IPS DF 6.9 (cell line): ENCODE measurements at regions not wholly inside any gene's neighbourhood (a gene's known extent, or its start where the extent isn't known, plus 50 kb on each side); places are given as distances from the start of the nearest gene placed in this dataset.

Experiments
- DNase-seq: peaks from one replicate; pipeline ENCODE4 v3.0.0-alpha.2; 2013; ENCODE audit warnings: low read depth, low spot score
- H3K27ac ChIP-seq: one replicate; pipeline ENCODE4 v1.5.1; 2013; ENCODE audit warnings: low read length, control low read depth
- H3K27me3 ChIP-seq: 2 replicates; pipeline ENCODE4 v1.6.1; 2013; ENCODE audit warnings: mild to moderate bottlenecking, low read length; ENCODE audit not compliant: control insufficient read depth, insufficient read depth
- H3K36me3 ChIP-seq: 2 replicates; pipeline ENCODE4 v1.6.1; 2013; ENCODE audit warnings: low read length; ENCODE audit not compliant: control insufficient read depth, insufficient read depth
- H3K4me1 ChIP-seq: 2 replicates; pipeline ENCODE4 v1.6.1; 2013; ENCODE audit warnings: low read length; ENCODE audit not compliant: control insufficient read depth, insufficient read depth
- H3K4me3 ChIP-seq: 2 replicates; pipeline ENCODE4 v1.5.1; 2013; ENCODE audit warnings: mild to moderate bottlenecking, low read length
- H3K9me3 ChIP-seq: 2 replicates; pipeline ENCODE4 v1.6.1; 2013; ENCODE audit warnings: low read length, inconsistent platforms; ENCODE audit not compliant: control insufficient read depth, insufficient read depth
- WGBS: extraction: QIAGEN DNeasy Blood & Tissue Kit; methylation state at CpG from one replicate; pipeline ENCODE4 v1.1.7; 2013; ENCODE audit warnings: mixed read lengths, missing lambda C conversion rate; ENCODE audit not compliant: insufficient read length, insufficient coverage; 5-methylcytosine and 5-hydroxymethylcytosine counted together

GRCh38 chr2:128815248-128815647, 496.6 kb upstream of the HS6ST1 start:
- no peak for DNase-seq
- Histone ChIP-seq H3K4me3 (no peak overlapping the region), H3K4me1 (0 out of 2 replicates have a peak, but pooled peaks cover 1% of the 10 kb centered on the region), H3K9me3 (no peaks in the 10 kb centered on the region), H3K36me3 (no peaks in the 10 kb centered on the region), H3K27ac (no peak overlapping the region), H3K27me3 (no peaks in the 10 kb centered on the region)
- WGBS: no CpG with 5 or more reads among the region's 3 CpGs

- H3K27ac ChIP-seq: no peak overlapping the region
- WGBS: no CpG with 5 or more reads among the region's 5 CpGs
Observed at GRCh38 chr2:128817171-128817570, 498.5 kb upstream of the HS6ST1 start.

GRCh38 chr2:128817813-128818212, 499.1 kb upstream of the HS6ST1 start:
- H3K36me3 ChIP-seq: no peaks in the 10 kb centered on the region
- H3K9me3 ChIP-seq: no peaks in the 10 kb centered on the region
- no CpG with 5 or more reads among the region's 6 CpGs for WGBS
- no peaks in the 10 kb centered on the region for H3K27me3 ChIP-seq
- no peak for DNase-seq
- H3K27ac ChIP-seq: no peak overlapping the region
- no peak overlapping the region for H3K4me3 ChIP-seq
- 0 out of 2 replicates have a peak, but pooled peaks cover 1% of the 10 kb centered on the region for H3K4me1 ChIP-seq

More at GRCh38 chr2:128817171-128817570, 498.5 kb upstream of the HS6ST1 start:
- Histone ChIP-seq H3K36me3 (no peaks in the 10 kb centered on the region), H3K27me3 (no peaks in the 10 kb centered on the region), H3K4me1 (0 out of 2 replicates have a peak, but pooled peaks cover 1% of the 10 kb centered on the region), H3K9me3 (no peaks in the 10 kb centered on the region), H3K4me3 (no peak overlapping the region)
- DNase-seq: no peak

- WGBS: no CpG with 5 or more reads among the region's 2 CpGs
- no peak for DNase-seq
- Histone ChIP-seq H3K4me1 (0 out of 2 replicates have a peak, but pooled peaks cover 1% of the 10 kb centered on the region), H3K27ac (no peak overlapping the region), H3K36me3 (no peaks in the 10 kb centered on the region), H3K27me3 (no peaks in the 10 kb centered on the region), H3K9me3 (no peaks in the 10 kb centered on the region), H3K4me3 (no peak overlapping the region)
Observed at GRCh38 chr2:128818248-128818647, 499.6 kb upstream of the HS6ST1 start.

GRCh38 chr2:128818704-128819491, 500.2 kb upstream of the HS6ST1 start:
- H3K9me3 ChIP-seq: no peaks in the 10 kb centered on the region
- no peaks in the 10 kb centered on the region for H3K27me3 ChIP-seq
- no peak overlapping the region for H3K4me3 ChIP-seq
- WGBS: no CpG with 5 or more reads among the region's 11 CpGs
- H3K4me1 ChIP-seq: no peaks in the 10 kb centered on the region
- no peaks in the 10 kb centered on the region for H3K36me3 ChIP-seq
- H3K27ac ChIP-seq: no peak overlapping the region
- no peak for DNase-seq

GRCh38 chr2:128820452-128820851, 501.8 kb upstream of the HS6ST1 start:
- Histone ChIP-seq H3K9me3 (no peaks in the 10 kb centered on the region), H3K27ac (no peak overlapping the region), H3K27me3 (no peaks in the 10 kb centered on the region), H3K4me1 (no peaks in the 10 kb centered on the region), H3K4me3 (no peak overlapping the region), H3K36me3 (no peaks in the 10 kb centered on the region)
- DNase-seq: no peak
- no CpG with 5 or more reads among the region's 4 CpGs for WGBS

- no peak overlapping the region for H3K27ac ChIP-seq
- H3K4me1 ChIP-seq: no peaks in the 10 kb centered on the region
- H3K9me3 ChIP-seq: no peaks in the 10 kb centered on the region
- H3K4me3 ChIP-seq: no peak overlapping the region
- no peak for DNase-seq
- no peaks in the 10 kb centered on the region for H3K27me3 ChIP-seq
- H3K36me3 ChIP-seq: no peaks in the 10 kb centered on the region
- no CpG with 5 or more reads among the region's 1 CpG for WGBS
Observed at GRCh38 chr2:128821010-128821409, 502.3 kb upstream of the HS6ST1 start.

- Histone ChIP-seq H3K27ac (no peak overlapping the region), H3K36me3 (no peaks in the 10 kb centered on the region), H3K27me3 (no peaks in the 10 kb centered on the region), H3K4me1 (no peaks in the 10 kb centered on the region), H3K9me3 (no peaks in the 10 kb centered on the region), H3K4me3 (no peak overlapping the region)
- no CpG with 5 or more reads among the region's 8 CpGs for whole genome bisulfite sequencing
- DNase-seq: no peak
Observed at GRCh38 chr2:128832946-128833663, 514.4 kb upstream of the HS6ST1 start.

GRCh38 chr2:128833664-128834027, 515.0 kb upstream of the HS6ST1 start:
- Histone ChIP-seq H3K9me3 (no peaks in the 10 kb centered on the region), H3K36me3 (no peaks in the 10 kb centered on the region), H3K27me3 (no peaks in the 10 kb centered on the region), H3K4me3 (no peak overlapping the region), H3K27ac (no peak overlapping the region), H3K4me1 (no peaks in the 10 kb centered on the region)
- no CpG with 5 or more reads among the region's 6 CpGs for WGBS
- DNase-seq: no peak

- no peak overlapping the region for H3K4me3 ChIP-seq
- no peaks in the 10 kb centered on the region for H3K27me3 ChIP-seq
- no peaks in the 10 kb centered on the region for H3K4me1 ChIP-seq
- no peak overlapping the region for H3K27ac ChIP-seq
- no CpG with 5 or more reads among the region's 8 CpGs for WGBS
- DNase-seq: no peak
- no peaks in the 10 kb centered on the region for H3K36me3 ChIP-seq
- no peaks in the 10 kb centered on the region for H3K9me3 ChIP-seq
Observed at GRCh38 chr2:128834207-128834879, 515.7 kb upstream of the HS6ST1 start.
